ENCODE measurements at regions not wholly inside any gene's neighbourhood (a gene's known extent, or its start where the extent isn't known, plus 50 kb on each side); places are given as distances from the start of the nearest gene placed in this dataset.
A peak's percentile ranks its signal among the peaks of the same experiment; 100 is the strongest.

GRCh38 chr20:11585752-11586352, 331.8 kb upstream of the BTBD3 start:
- H3K36me3 ChIP-seq, result no peaks in the 10 kb centered on the region
- intact Hi-C loops (cut with DNase I; ENCODE audit: low total_unique reads), result no loop called here

GRCh38 chr20:11588875-11589274, 328.8 kb upstream of the BTBD3 start:
- Histone ChIP-seq H3K9me3 (no peaks in the 10 kb centered on the region), H3K27me3 (no peaks in the 10 kb centered on the region), H3K4me3 (no peak overlapping the region), H3K4me1 (no peaks in the 10 kb centered on the region), H3K36me3 (no peaks in the 10 kb centered on the region), H3K27ac (no peak overlapping the region)
- no peak for DNase-seq
- intact Hi-C loops (cut with DNase I; ENCODE audit: low total_unique reads), result no loop called here
- TF ChIP-seq, protein P1, sequence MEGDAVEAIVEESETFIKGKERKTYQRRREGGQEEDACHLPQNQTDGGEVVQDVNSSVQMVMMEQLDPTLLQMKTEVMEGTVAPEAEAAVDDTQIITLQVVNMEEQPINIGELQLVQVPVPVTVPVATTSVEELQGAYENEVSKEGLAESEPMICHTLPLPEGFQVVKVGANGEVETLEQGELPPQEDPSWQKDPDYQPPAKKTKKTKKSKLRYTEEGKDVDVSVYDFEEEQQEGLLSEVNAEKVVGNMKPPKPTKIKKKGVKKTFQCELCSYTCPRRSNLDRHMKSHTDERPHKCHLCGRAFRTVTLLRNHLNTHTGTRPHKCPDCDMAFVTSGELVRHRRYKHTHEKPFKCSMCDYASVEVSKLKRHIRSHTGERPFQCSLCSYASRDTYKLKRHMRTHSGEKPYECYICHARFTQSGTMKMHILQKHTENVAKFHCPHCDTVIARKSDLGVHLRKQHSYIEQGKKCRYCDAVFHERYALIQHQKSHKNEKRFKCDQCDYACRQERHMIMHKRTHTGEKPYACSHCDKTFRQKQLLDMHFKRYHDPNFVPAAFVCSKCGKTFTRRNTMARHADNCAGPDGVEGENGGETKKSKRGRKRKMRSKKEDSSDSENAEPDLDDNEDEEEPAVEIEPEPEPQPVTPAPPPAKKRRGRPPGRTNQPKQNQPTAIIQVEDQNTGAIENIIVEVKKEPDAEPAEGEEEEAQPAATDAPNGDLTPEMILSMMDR (IDR thresholded peaks at IDR 0.05), result no peak
- no peak for TF ChIP-seq POLR2A (IDR thresholded peaks at IDR 0.05)

More at GRCh38 chr20:11585752-11586352, 331.8 kb upstream of the BTBD3 start:
- Histone ChIP-seq H3K4me3 (no peak overlapping the region), H3K9me3 (no peaks in the 10 kb centered on the region), H3K27ac (no peak overlapping the region), H3K27me3 (no peaks in the 10 kb centered on the region), H3K4me1 (no peaks in the 10 kb centered on the region)
- TF ChIP-seq, protein P1 (IDR thresholded peaks at IDR 0.05), result peak in 1 of 4 experiments; percentile 7
- TF ChIP-seq POLR2A (IDR thresholded peaks at IDR 0.05), result no peak
- no peak for DNase-seq

DNA sequence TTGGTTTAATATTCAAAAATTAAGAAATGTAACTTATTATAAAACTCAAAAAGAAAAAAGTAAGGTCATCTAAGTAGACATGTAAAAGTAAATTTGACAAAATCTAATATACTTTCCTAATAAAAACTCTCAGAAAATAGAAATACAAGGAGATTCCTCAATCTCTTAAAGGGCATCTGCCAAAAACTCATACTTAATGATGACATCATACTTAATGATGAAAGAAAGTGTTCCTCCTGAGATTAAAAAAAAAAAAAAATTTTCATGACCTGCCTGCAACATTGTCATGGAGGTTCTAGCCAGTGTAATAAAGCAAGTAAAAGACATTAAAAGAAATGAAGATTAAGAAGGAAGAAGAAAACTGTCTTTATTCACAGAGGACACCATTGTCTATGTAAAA, 325.7 kb upstream of the BTBD3 start:
- no peak for DNase-seq
- no peaks in the 10 kb centered on the region for H3K9me3 ChIP-seq
- intact Hi-C loops (cut with DNase I; ENCODE audit: low total_unique reads), result no loop called here
- no peaks in the 10 kb centered on the region for H3K36me3 ChIP-seq
- H3K4me1 ChIP-seq, result no peaks in the 10 kb centered on the region
- TF ChIP-seq, protein P1 (IDR thresholded peaks at IDR 0.05), result no peak
- no peak for TF ChIP-seq POLR2A (IDR thresholded peaks at IDR 0.05)
- no peaks in the 10 kb centered on the region for H3K27me3 ChIP-seq
- no peak overlapping the region for H3K27ac ChIP-seq
- no peak overlapping the region for H3K4me3 ChIP-seq

- H3K27ac ChIP-seq, result no peak overlapping the region
- no peak for DNase-seq
- no peaks in the 10 kb centered on the region for H3K4me1 ChIP-seq
- TF ChIP-seq, protein P1 (IDR thresholded peaks at IDR 0.05), result no peak
- TF ChIP-seq POLR2A (IDR thresholded peaks at IDR 0.05), result no peak
- intact Hi-C loops (cut with DNase I; ENCODE audit: low total_unique reads), result no loop called here
- no peaks in the 10 kb centered on the region for H3K9me3 ChIP-seq
- H3K36me3 ChIP-seq, result no peaks in the 10 kb centered on the region
- H3K27me3 ChIP-seq, result no peaks in the 10 kb centered on the region
- no peak overlapping the region for H3K4me3 ChIP-seq
These were observed 313.4 kb upstream of the BTBD3 start for GRCh38 chr20:11604339-11604738.

GRCh38 chr20:11607047-11607446, 310.6 kb upstream of the BTBD3 start:
- Histone ChIP-seq H3K4me1 (no peaks in the 10 kb centered on the region), H3K36me3 (no peaks in the 10 kb centered on the region), H3K27me3 (no peaks in the 10 kb centered on the region), H3K9me3 (no peaks in the 10 kb centered on the region), H3K27ac (no peak overlapping the region), H3K4me3 (no peak overlapping the region)
- TF ChIP-seq, protein P1 (IDR thresholded peaks at IDR 0.05), result no peak
- TF ChIP-seq POLR2A (IDR thresholded peaks at IDR 0.05), result no peak
- intact Hi-C loops (cut with DNase I; ENCODE audit: low total_unique reads), result no loop called here
- DNase-seq, result no peak

All from uterus (tissue), 3 donors.